Mammary epithelial cell (primary cell): ENCODE measurements at regions not wholly inside any gene's neighbourhood (a gene's known extent, or its start where the extent isn't known, plus 50 kb on each side); places are given as distances from the start of the nearest gene placed in this dataset.

Experiments
- EZH2 ChIP-seq: IDR thresholded peaks from 2 replicates; pipeline ENCODE4 v1.6.1; 2012; ENCODE audit warnings: low read length, inconsistent platforms, borderline replicate concordance
- TF ChIP-seq, protein P1 (sequence below), 2 donors: IDR thresholded peaks in 1 of 2; conservative IDR thresholded peaks in 1 of 2; 2 replicates each; pipeline ENCODE4 v1.5.1; 2011 to 2012; ENCODE audit warnings: inconsistent platforms in 2 of 2, low read length in 2 of 2, mild to moderate bottlenecking in 2 of 2, control low read depth in 1 of 2, low read depth in 1 of 2; ENCODE audit not compliant: insufficient read depth in 1 of 2; ENCODE audit errors: extremely low read depth in 1 of 2

DNA sequence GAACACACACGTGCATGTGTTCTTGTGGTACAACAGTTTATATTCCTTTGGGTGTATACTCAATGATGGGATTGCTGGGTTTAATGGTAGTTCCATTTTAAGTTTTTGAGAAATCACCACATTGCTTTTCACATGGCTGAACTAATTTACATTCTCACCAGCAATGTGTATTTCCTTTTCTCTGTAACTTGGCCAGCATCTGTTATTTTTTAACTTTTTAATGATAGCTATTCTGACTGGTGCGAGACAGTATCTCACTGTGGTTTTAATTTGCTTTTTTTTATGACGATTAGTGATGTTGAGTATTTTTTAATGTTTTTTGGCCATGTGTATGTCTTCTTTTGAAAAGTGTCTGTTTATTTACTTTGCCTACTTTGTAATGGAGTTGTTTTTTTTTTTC lies 256.6 kb downstream of the ZWINT start:
- TF ChIP-seq, protein P1, sequence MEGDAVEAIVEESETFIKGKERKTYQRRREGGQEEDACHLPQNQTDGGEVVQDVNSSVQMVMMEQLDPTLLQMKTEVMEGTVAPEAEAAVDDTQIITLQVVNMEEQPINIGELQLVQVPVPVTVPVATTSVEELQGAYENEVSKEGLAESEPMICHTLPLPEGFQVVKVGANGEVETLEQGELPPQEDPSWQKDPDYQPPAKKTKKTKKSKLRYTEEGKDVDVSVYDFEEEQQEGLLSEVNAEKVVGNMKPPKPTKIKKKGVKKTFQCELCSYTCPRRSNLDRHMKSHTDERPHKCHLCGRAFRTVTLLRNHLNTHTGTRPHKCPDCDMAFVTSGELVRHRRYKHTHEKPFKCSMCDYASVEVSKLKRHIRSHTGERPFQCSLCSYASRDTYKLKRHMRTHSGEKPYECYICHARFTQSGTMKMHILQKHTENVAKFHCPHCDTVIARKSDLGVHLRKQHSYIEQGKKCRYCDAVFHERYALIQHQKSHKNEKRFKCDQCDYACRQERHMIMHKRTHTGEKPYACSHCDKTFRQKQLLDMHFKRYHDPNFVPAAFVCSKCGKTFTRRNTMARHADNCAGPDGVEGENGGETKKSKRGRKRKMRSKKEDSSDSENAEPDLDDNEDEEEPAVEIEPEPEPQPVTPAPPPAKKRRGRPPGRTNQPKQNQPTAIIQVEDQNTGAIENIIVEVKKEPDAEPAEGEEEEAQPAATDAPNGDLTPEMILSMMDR (conservative IDR thresholded peaks at IDR 0.05 in 1 of 2, IDR thresholded peaks at IDR 0.05 in 1 of 2; ENCODE audit: extremely low read depth in 1 of 2, insufficient read depth in 1 of 2, low read depth in 1 of 2, low read length in 2 of 2), result no peak
- TF ChIP-seq EZH2, result no peak
